T-helper 2 cell treated with Interferon-gamma antibody and Interleukin-4, amounts not matched to agents 5 μg/mL and 100 μg/mL, for 36 hours (primary cell): ENCODE measurements at regions not wholly inside any gene's neighbourhood (a gene's known extent, or its start where the extent isn't known, plus 50 kb on each side); places are given as distances from the start of the nearest gene placed in this dataset.

ENCODE experiments used
- DNase-seq: peaks from one replicate; pipeline ENCODE4 v3.0.0; 2021; ENCODE audit warnings: low spot score
- H3K27ac Mint-ChIP-seq: one replicate; pipeline ENCODE4 v1.8.0; 2021; ENCODE audit warnings: mild to moderate bottlenecking, mixed read lengths
- H3K27me3 Mint-ChIP-seq: one replicate; pipeline ENCODE4 v1.8.0; 2021; ENCODE audit warnings: low read depth, mixed read lengths
- H3K36me3 Mint-ChIP-seq: one replicate; pipeline ENCODE4 v1.8.0; 2021; ENCODE audit warnings: low read depth, mixed read lengths
- H3K4me1 Mint-ChIP-seq: one replicate; pipeline ENCODE4 v1.8.0; 2021; ENCODE audit warnings: low read depth, mixed read lengths
- H3K4me3 Mint-ChIP-seq: one replicate; pipeline ENCODE4 v1.8.0; 2022; ENCODE audit warnings: mild to moderate bottlenecking, moderate library complexity, mixed read lengths
- H3K9me3 Mint-ChIP-seq: one replicate; pipeline ENCODE4 v1.8.0; 2021; ENCODE audit warnings: mixed read lengths

- Mint-ChIP-seq H3K36me3 (peaks cover 1% of the 10 kb centered on the region), H3K9me3 (no peaks in the 10 kb centered on the region), H3K27ac (no peak overlapping the region), H3K4me3 (no peak overlapping the region), H3K4me1 (peaks cover 8% of the 10 kb centered on the region), H3K27me3 (no peaks in the 10 kb centered on the region)
- DNase-seq = no peak
Observed at GRCh38 chr13:40394304-40394985, 272.0 kb downstream of the FOXO1 start.

GRCh38 chr13:40398065-40398464 lies 268.4 kb downstream of the FOXO1 start:
- DNase-seq = no peak
- Mint-ChIP-seq H3K27me3 (no peaks in the 10 kb centered on the region), H3K4me3 (no peak overlapping the region), H3K36me3 (no peaks in the 10 kb centered on the region), H3K9me3 (no peaks in the 10 kb centered on the region), H3K27ac (no peak overlapping the region), H3K4me1 (peaks cover 12% of the 10 kb centered on the region)

DNA sequence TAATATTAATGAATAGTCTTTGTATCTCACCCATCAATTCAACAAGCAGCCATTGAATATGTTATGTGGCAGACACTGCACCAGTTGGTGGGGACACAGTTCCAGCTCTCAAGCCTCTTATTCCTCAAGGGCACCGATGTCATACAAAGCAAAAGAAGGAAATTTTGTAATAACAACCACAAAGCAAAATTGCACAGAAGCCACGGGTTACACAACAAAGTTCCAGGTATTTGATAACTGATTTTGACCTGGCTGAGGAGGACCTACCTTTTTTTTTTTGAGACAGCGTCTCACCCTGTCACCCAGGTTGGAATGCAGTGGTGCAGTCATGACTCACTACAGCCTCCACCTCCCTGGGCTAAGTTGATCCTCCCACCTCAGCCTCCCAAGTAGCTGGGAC lies 266.7 kb downstream of the FOXO1 start:
- Mint-ChIP-seq H3K9me3 (no peaks in the 10 kb centered on the region), H3K27ac (no peak overlapping the region), H3K4me1 (peaks cover 12% of the 10 kb centered on the region)

DNA sequence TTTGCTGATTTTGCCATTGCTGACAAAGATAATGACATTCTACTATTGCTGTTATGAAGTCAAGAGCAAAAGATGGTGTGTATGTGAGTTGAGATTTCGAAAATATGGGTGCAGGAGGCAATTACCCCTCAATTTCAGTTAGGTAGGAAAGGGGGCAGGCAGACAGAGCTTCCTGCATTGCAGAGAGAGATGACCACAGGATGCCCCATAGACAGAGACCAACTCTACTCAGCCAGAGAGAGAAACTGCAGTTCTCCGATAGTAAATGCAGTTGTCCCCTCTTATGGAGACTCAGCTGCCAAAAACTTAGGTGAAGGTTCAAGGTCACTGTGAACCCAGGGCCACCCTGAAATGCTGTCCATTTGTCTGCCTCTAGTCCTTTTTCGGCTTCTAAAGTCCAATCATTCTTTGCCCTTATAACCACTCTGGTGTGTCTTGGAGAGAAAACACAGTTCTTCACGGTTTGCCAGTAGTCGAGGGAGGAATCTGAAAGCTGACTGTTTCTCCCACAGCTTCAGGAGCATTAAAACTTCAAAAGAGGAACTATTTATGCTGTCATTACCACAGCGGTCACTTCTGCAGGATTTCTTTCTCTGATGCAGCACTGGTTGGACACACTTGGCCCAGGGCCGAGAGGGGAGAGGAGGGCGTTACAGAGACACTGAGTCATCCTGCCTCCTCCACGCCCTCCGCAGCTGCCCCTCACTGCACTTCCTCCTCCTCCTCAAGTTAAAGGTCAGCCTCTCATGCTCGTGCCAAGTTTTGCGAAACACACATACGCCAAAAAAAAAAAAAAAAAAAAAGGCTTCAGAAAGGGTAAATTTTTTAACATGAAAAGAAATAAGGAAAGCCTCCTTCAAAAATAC lies 264.3 kb downstream of the FOXO1 start:
- Mint-ChIP-seq H3K36me3 (no peaks in the 10 kb centered on the region), H3K27ac (no peak overlapping the region), H3K4me1 (peaks cover 12% of the 10 kb centered on the region), H3K27me3 (no peaks in the 10 kb centered on the region), H3K9me3 (no peaks in the 10 kb centered on the region), H3K4me3 (no peak overlapping the region)
- DNase-seq = peak; percentile 51

More for the DNA sequence above, 266.7 kb downstream of the FOXO1 start:
- no peak for DNase-seq
- Mint-ChIP-seq H3K36me3 (no peaks in the 10 kb centered on the region), H3K4me3 (no peak overlapping the region), H3K27me3 (no peaks in the 10 kb centered on the region)

DNA sequence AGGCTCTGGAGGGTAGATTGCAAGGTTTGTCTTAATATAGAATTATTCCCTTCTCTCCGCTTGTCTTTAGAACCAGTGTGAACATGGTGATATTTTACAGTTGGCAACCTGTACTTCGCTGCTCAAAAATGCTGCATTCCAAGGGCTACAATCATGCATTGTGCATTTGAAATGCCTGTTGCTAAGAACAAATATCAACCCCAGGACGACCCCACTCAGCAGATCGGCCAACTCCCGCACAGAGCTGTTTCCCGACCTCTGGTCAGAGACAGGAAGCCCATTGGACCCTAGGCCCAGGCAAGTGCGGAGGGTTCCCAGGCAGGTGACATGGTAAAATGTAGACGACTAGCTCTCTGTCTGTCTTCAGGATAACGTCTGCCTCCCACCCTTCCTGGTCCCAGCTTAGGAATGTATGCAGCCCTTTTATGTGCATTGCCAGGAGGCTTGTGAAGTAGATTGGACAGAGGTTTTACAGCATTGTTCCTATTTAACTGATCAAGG lies 263.5 kb downstream of the FOXO1 start:
- peaks cover 10% of the 10 kb centered on the region for H3K4me1 Mint-ChIP-seq
- DNase-seq = no peak

GRCh38 chr13:40403509-40404241 lies 262.8 kb downstream of the FOXO1 start:
- Mint-ChIP-seq H3K27me3 (no peaks in the 10 kb centered on the region), H3K36me3 (no peaks in the 10 kb centered on the region), H3K27ac (no peak overlapping the region), H3K4me3 (no peak overlapping the region), H3K4me1 (peaks cover 10% of the 10 kb centered on the region), H3K9me3 (no peaks in the 10 kb centered on the region)
- DNase-seq = no peak

More for the DNA sequence above, 263.5 kb downstream of the FOXO1 start:
- H3K9me3 Mint-ChIP-seq = no peaks in the 10 kb centered on the region
- H3K4me3 Mint-ChIP-seq = no peak overlapping the region
- H3K36me3 Mint-ChIP-seq = no peaks in the 10 kb centered on the region
- H3K27ac Mint-ChIP-seq = no peak overlapping the region
- H3K27me3 Mint-ChIP-seq = no peaks in the 10 kb centered on the region

GRCh38 chr13:40404407-40404806 lies 262.0 kb downstream of the FOXO1 start:
- Mint-ChIP-seq H3K4me3 (no peak overlapping the region), H3K9me3 (no peaks in the 10 kb centered on the region), H3K4me1 (peaks cover 10% of the 10 kb centered on the region)

DNA sequence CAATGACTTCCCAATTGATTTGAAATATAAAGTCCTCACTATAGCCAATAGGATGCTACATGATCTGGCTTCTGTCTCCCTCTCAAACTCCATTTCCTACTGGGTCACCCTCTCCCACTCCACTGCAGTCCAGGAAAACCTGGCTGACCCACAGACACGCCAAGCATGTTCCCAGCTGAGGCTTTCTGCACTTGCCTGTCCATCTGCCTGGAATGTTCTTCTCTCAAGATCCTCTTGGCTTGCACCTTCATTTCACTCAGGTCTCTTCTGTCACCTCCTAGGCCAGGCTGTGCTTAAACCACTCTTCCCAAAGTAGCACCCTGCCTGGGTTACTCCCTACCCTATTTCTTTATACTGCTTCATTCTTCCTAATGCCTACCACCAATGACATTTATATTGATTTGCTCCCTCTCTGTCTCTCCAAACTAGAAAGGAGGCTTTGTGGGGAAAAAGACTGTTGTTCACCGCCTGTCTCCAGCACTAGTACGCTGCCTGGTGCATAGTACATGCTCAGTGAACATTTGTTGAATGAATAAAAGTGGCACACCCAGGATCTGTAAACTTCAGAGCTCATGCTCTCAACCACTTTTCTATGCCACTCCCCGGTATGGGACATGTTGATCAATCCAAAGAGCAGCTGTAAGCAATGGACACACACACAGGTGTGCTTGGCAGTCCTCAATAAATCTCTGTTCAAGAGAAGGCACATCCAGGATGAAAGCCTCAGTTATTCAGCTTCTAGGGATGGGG lies 261.3 kb downstream of the FOXO1 start:
- Mint-ChIP-seq H3K27ac (no peak overlapping the region), H3K4me1 (peaks cover 10% of the 10 kb centered on the region), H3K27me3 (no peaks in the 10 kb centered on the region), H3K36me3 (no peaks in the 10 kb centered on the region), H3K9me3 (peaks cover under 1% of the 10 kb centered on the region), H3K4me3 (no peak overlapping the region)
- no peak for DNase-seq

More at GRCh38 chr13:40404407-40404806, 262.0 kb downstream of the FOXO1 start:
- DNase-seq = no peak
- Mint-ChIP-seq H3K27ac (no peak overlapping the region), H3K36me3 (no peaks in the 10 kb centered on the region), H3K27me3 (no peaks in the 10 kb centered on the region)

GRCh38 chr13:40406405-40407120 lies 259.9 kb downstream of the FOXO1 start:
- peaks cover 9% of the 10 kb centered on the region for H3K9me3 Mint-ChIP-seq
- no peak overlapping the region for H3K27ac Mint-ChIP-seq
- H3K4me3 Mint-ChIP-seq = no peak overlapping the region
- no peak for DNase-seq
- H3K27me3 Mint-ChIP-seq = no peaks in the 10 kb centered on the region
- H3K36me3 Mint-ChIP-seq = no peaks in the 10 kb centered on the region
- H3K4me1 Mint-ChIP-seq = peaks cover 10% of the 10 kb centered on the region

- Mint-ChIP-seq H3K27me3 (no peaks in the 10 kb centered on the region), H3K36me3 (no peaks in the 10 kb centered on the region), H3K4me3 (no peak overlapping the region), H3K9me3 (peaks cover 9% of the 10 kb centered on the region), H3K27ac (no peak overlapping the region), H3K4me1 (peaks cover 4% of the 10 kb centered on the region)
- DNase-seq = no peak
Observed at GRCh38 chr13:40407567-40407966, 258.9 kb downstream of the FOXO1 start.

GRCh38 chr13:40408602-40409001 lies 257.8 kb downstream of the FOXO1 start:
- H3K4me1 Mint-ChIP-seq = no peaks in the 10 kb centered on the region
- H3K9me3 Mint-ChIP-seq = peaks cover 9% of the 10 kb centered on the region
- no peak for DNase-seq
- no peaks in the 10 kb centered on the region for H3K36me3 Mint-ChIP-seq
- H3K4me3 Mint-ChIP-seq = no peak overlapping the region
- no peak overlapping the region for H3K27ac Mint-ChIP-seq
- H3K27me3 Mint-ChIP-seq = no peaks in the 10 kb centered on the region

DNA sequence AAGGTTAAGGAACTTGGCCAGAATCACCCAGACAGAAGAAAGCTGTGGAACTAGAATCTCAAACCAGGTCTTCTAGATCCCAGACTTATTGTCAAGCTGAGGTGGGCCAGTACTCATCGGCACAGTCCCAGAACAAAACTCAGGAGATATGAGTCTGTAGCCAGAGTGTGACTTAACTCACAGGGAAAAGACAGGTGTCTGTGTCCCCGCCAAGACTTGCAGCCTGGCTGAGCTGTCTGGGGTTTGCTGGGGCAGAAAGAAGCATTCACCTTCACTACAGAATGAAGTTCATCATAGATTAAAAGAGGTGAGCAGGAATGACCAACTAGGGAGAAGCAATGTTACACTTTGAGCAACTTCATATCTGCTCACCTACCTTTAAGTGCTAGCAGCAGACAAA lies 257.2 kb downstream of the FOXO1 start:
- Mint-ChIP-seq H3K9me3 (peaks cover 9% of the 10 kb centered on the region), H3K27ac (no peak overlapping the region), H3K4me3 (no peak overlapping the region), H3K4me1 (no peaks in the 10 kb centered on the region), H3K36me3 (no peaks in the 10 kb centered on the region), H3K27me3 (no peaks in the 10 kb centered on the region)
- DNase-seq = no peak

DNA sequence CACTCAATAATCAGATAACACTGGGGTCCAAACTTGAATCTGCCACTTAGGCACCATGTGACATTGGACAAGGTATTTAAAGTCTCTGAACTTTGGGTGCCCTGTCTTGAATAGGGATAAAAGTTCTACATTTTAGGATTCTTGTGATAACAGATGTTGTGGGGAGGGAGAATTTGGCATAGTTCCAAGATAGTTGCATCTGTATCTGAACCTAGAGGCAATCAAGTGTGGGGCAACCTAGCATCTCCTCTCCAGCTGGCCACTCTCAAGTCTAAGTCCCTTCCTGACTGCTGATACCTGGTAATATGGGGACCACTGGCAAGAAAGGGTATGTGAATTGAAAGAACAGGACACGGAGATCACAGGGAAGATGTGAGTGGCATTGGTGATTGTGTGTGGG lies 256.1 kb downstream of the FOXO1 start:
- H3K27ac Mint-ChIP-seq = no peak overlapping the region
- no peak overlapping the region for H3K4me3 Mint-ChIP-seq
- no peaks in the 10 kb centered on the region for H3K4me1 Mint-ChIP-seq
- H3K27me3 Mint-ChIP-seq = no peaks in the 10 kb centered on the region
- H3K9me3 Mint-ChIP-seq = peaks cover 9% of the 10 kb centered on the region
- H3K36me3 Mint-ChIP-seq = no peaks in the 10 kb centered on the region
- DNase-seq = no peak
